ENCODE measurements at regions not wholly inside any gene's neighbourhood (a gene's known extent, or its start where the extent isn't known, plus 50 kb on each side); places are given as distances from the start of the nearest gene placed in this dataset.
A peak's percentile ranks its signal among the peaks of the same experiment; 100 is the strongest.

DNA sequence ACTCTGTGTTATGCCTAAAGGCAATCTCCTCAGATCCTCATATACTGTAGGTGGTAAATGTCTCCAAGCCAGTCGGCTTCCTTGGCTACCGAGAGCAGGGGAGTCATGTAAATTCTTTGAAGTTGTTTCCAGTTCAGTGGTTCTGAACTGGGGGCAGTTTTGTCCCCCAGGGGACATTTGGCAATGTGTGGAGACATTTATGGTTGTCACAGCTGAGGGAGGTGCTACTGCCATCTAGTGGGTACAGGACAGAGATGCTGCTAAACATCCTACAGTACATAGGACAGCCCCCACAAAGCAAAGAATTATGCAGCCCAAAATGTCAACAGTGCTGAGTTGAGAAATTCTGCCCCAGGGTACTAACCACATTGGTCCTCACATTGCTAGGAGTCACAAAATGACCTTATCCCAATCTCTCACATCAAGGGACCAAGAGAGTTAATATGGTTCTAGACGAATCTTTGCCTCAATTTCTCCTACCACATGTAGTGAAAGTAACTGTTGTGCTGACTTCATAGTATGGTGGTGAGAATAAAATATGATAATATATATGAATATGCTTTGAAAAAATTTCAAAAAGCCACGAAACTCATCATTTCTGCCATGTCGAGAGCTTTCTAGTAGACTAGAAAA, 104.4 kb upstream of the ARHGAP24 start:
- H3K27me3 ChIP-seq, result no peaks in the 10 kb centered on the region
- peak; percentile 28 to 69 for DNase-seq
- TF ChIP-seq CTCF (IDR thresholded peaks at IDR 0.05), result peak in 5 of 7 experiments; percentile 15 to 49 (median 34)
- no peak for TF ChIP-seq POLR2AphosphoS5 (IDR thresholded peaks at IDR 0.05)
- intact Hi-C loops (cut with DNase I; ENCODE audit: low total_unique reads), result no loop called here
- no peak overlapping the region for H3K27ac ChIP-seq
- no peaks in the 10 kb centered on the region for H3K36me3 ChIP-seq
- 57 to 69% (median 65%) methylated on average over 5 of the region's 5 CpGs for WGBS, 5 donors
- H3K9me3 ChIP-seq, result no peaks in the 10 kb centered on the region
- H3K4me1 ChIP-seq, result no peaks in the 10 kb centered on the region
- H3K4me3 ChIP-seq, result no peak overlapping the region

GRCh38 chr4:85372966-85373365, 102.0 kb upstream of the ARHGAP24 start:
- no peaks in the 10 kb centered on the region for H3K27me3 ChIP-seq
- H3K4me1 ChIP-seq, result no peaks in the 10 kb centered on the region
- H3K9me3 ChIP-seq, result no peaks in the 10 kb centered on the region
- no peak overlapping the region for H3K4me3 ChIP-seq
- WGBS, 5 donors, result 81 to 91% (median 90%) methylated on average over 4 of the region's 4 CpGs
- H3K27ac ChIP-seq, result no peak overlapping the region
- no peaks in the 10 kb centered on the region for H3K36me3 ChIP-seq
- no peak for DNase-seq
- no peak for TF ChIP-seq EP300 (IDR thresholded peaks at IDR 0.05)
- no peak for TF ChIP-seq POLR2AphosphoS5 (IDR thresholded peaks at IDR 0.05)
- no peak for TF ChIP-seq CTCF (IDR thresholded peaks at IDR 0.05)
- TF ChIP-seq POLR2A (IDR thresholded peaks at IDR 0.05), result no peak
- intact Hi-C loops (cut with DNase I; ENCODE audit: low total_unique reads), result no loop called here

DNA sequence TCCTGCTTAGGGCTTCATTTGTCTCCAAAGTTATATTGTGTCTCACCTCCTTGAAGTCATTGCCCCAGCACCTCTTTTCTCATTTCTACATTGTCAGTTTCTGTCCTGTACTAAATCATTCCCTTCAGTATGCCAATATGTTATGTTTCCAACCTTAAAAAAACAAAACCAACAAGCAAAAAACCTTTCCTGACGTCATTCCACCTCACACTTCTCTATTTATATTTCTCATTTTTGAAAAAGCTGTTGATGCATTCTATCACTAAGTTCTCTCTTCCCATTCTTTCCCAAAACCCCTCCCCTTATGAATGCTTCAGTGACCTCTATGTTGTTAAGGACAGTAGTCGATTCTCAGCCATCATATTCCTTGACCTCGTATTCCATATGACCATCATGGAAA, 98.7 kb upstream of the ARHGAP24 start:
- Histone ChIP-seq H3K36me3 (no peaks in the 10 kb centered on the region), H3K4me1 (no peaks in the 10 kb centered on the region), H3K4me3 (no peak overlapping the region), H3K9me3 (no peaks in the 10 kb centered on the region), H3K27ac (no peak overlapping the region), H3K27me3 (no peaks in the 10 kb centered on the region)
- TF ChIP-seq POLR2AphosphoS5 (IDR thresholded peaks at IDR 0.05) (no peak), EP300 (IDR thresholded peaks at IDR 0.05) (no peak), CTCF (IDR thresholded peaks at IDR 0.05) (no peak), POLR2A (IDR thresholded peaks at IDR 0.05) (no peak)
- intact Hi-C loops (cut with DNase I; ENCODE audit: low total_unique reads), result no loop called here
- WGBS, 5 donors, result 84 to 89% (median 88%) methylated on average over 3 of the region's 3 CpGs
- no peak for DNase-seq

- Histone ChIP-seq H3K9me3 (no peaks in the 10 kb centered on the region), H3K4me3 (no peak overlapping the region), H3K27ac (no peak overlapping the region), H3K36me3 (no peaks in the 10 kb centered on the region), H3K27me3 (no peaks in the 10 kb centered on the region), H3K4me1 (no peaks in the 10 kb centered on the region)
- 88 to 94% (median 93%) methylated on average over 4 of the region's 4 CpGs for WGBS, 5 donors
- no peak for TF ChIP-seq EP300 (IDR thresholded peaks at IDR 0.05)
- no peak for TF ChIP-seq CTCF (IDR thresholded peaks at IDR 0.05)
- TF ChIP-seq POLR2A (IDR thresholded peaks at IDR 0.05), result no peak
- no peak for TF ChIP-seq POLR2AphosphoS5 (IDR thresholded peaks at IDR 0.05)
- DNase-seq, result no peak
- intact Hi-C loops (cut with DNase I; ENCODE audit: low total_unique reads), result no loop called here
Measured at GRCh38 chr4:85381968-85382367, 93.0 kb upstream of the ARHGAP24 start.

Measured in stomach (tissue), 8 donors.